Kidney glomerular epithelial cell (primary cell): ENCODE measurements at regions not wholly inside any gene's neighbourhood (a gene's known extent, or its start where the extent isn't known, plus 50 kb on each side); places are given as distances from the start of the nearest gene placed in this dataset.

ENCODE experiments used
- DNase-seq: peaks from one replicate; lab custom pipeline; 2025; lab: John Stamatoyannopoulos, UW

DNA sequence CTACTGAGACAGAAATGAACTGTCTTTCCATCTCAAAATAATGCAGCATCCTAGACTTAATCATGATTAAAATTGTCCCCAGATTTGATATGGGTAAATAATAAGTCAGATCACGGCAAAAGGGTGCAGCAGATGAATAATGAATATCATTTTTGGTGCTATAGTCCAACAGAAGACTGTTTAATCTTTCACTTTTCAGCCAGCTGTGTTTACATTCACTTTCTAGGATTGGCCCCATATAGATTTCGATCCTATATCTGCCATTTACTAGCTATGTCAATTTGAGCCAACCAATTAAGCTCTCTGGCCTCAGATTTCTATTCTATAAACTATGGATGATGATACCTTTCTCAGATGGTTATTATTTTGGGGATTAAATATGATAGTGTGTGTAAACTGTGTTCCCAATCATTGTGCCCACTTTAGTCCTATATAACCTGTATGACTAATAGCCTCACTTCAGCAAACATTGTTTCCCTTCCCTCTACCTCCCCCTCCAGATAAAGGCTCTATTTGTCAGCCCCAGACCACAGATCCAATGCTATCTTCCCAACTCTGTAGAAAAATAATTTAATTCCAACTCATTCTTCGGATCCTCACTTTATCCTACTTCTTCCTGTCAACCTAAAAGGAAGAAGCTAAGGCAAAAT lies 53.6 kb upstream of the NT5E start:
- no peak for DNase-seq

DNA sequence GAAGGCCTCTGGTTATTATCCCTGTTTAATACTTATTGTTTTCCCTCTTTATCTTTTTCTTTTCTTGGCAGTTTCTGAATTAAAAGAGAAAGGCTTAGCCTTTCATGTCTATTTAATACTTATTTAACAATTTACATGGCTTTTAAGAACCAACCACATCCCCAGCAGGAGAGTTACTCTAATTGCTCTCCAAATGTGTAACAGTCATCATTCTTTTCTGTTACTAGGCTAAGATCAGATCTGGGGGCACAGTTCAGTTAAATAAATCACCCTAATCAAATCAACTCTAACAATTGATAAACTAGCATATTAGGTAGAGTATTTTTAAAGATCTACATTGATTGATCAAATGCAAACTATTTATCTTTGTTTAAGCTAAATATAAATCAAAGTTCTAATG lies 54.1 kb upstream of the NT5E start:
- DNase-seq: no peak

DNA sequence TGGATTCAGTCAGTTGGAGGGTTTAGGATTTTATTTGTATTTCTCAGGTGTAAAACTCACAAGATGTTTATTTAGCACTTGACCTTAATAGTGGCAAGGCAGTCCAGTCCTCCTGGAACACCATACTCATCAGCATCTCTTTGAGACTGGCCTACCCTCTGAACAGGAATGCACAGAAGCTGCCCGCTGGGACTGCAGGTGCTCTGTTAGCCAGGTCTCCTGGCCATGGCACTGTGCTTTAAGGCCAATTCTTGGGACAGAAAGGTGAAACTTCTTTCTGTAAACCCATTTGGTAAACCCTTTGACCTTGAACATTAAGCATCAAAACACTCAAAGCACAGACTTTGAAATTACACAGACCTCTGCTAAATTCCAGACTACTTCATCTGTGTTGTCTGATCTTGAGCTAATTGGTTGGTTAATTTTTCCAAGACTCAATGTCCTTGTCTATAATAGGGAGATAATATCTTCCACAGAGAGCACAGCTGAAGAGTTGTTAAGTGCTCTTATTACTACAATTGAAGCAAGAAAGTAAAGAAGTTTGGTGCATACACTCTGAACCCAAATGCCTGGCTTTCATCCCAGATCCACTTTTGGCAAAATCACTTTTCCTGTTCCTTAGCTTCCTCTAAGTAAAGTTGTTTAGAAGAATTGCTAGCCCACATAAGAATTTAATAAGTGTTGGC lies 54.9 kb upstream of the NT5E start:
- no peak for DNase-seq

DNA sequence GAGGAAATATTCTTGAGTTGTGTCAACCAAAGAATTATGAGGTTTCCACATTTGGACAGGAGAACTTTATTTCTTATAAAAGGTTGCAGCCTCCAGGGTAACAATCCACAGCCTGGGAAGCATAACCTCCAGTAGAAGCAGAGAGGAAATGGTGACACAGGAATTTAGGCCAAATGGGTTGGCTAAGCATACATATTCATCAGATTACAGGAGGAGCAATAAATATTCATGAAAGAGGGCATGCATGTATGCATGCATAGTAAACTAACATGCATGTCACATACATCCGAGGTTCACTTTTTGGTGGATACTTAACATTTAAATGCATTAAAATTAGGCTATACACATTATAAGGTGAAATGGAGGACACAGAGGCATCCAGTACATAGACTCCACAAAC lies 55.7 kb upstream of the NT5E start:
- no peak for DNase-seq

DNA sequence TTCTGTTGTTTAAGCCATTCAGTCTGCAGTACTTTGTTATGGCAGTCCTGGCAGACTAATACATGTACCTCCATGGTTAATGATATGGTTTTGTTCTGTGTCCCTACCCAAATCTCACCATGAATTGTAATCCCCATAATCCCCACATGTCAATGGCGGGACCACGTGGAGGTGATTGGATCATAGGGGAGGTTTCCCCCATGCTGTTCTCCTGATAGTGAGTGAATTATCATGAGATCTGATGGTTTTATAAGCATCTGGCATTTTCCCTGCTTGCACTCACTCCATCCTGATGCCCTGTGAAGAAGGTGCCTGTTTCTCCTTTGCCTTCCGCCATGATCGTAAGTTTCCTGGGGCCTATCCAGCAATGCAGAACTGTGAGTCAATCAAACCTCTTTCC lies 57.5 kb upstream of the NT5E start:
- no peak for DNase-seq

DNA sequence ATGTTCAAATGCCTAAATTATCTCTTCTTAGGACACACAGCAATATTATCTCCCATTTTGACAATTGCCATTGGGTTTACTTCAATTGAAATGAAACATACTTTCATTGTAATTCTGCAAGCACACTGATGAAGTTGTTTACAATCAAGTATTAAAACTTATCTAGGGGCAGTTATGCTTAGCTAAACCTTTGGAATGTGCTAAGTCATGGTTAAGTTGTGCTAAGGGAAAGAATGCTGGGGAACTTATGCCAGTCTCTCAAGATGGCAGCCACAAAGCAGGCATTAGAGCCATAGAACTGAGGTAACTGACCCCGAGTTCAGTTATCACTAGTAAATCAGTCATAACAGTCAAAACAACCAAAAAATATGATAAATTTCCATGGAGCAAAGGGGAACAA lies 59.1 kb upstream of the NT5E start:
- peak; percentile 49 for DNase-seq

DNA sequence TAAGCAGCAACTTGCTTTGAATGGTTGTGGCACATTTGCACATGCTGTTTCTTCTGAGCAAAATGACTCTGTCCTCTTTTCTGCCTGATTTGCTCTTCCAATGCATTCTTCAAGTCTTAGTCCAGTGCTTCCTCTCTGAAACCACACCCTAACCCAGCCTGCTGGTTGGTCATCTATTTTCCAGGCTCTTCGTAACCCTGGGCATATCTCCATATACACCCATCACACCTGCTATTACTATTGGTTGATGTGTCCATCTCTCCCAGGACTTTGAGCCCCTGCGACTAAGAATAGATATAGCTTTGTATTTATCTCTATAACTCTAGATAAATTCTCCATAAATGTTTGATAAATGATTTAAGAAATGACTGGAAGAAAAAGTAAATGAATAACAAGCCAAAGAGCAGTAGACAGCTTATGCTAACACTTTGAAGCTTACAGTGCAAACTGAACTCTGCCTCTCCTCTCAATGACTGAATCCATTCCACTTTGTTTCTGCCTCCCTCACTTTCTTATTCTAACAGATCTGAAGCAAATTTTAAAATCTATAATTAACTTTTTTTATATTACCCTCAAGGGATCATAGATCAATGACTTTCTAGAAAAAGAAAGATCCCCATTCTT lies 59.7 kb upstream of the NT5E start:
- DNase-seq: peak; percentile 59

DNA sequence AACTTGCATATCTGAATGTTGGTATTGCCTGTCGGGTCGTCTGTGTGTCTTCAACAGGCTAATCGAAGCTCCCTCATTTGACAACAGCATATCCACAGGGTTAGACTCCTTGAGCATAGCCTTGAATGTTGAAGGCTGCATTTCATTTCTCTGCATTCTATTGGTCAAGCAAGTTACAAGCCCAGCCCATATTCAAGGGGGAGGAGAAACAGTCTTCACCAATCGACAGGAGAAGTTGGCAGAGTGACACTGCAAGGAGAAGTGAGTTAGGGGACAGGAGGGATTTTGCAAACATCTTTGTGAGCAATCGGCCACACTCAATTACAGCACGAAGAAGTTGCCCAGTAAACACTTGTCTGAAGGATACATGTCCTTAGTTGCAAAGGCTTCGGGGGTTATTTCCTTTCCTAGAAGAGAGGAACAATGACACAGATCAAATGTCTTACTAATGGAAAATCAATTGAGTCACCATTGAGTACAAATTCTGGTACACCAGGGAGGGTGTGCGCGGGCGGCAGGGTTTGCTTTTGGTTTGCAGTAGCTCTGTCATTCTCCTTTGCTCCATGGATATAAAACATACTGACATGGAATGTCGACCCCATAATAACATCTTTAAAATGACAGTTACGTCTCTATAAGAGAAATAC lies 60.6 kb upstream of the NT5E start:
- no peak for DNase-seq

DNA sequence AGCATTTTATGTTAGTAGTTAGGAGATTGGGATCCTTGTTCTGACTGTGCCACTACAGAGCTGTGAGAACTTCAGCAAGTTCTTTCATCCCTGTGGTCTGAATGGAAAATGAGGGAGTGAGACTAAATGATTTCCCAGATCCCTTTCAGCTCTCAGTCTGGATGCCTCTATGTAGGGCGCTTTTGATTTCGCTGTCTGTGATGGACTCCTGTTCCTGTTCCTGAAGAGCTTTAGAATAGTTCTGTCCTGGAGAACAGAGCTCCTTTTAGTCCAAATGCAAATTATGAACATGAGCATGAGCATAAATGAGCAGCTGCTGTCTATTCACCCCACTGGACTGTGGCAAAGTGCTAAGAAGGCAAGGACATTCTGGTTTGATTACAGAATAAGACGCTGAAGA lies 61.4 kb upstream of the NT5E start:
- DNase-seq: no peak

- no peak for DNase-seq
Observed at GRCh38 chr6:85385636-85386315, 64.1 kb upstream of the NT5E start.

- no peak for DNase-seq
Observed at GRCh38 chr6:85383042-85383441, 66.8 kb upstream of the NT5E start.

GRCh38 chr6:85382541-85382940 lies 67.3 kb upstream of the NT5E start:
- no peak for DNase-seq

DNA sequence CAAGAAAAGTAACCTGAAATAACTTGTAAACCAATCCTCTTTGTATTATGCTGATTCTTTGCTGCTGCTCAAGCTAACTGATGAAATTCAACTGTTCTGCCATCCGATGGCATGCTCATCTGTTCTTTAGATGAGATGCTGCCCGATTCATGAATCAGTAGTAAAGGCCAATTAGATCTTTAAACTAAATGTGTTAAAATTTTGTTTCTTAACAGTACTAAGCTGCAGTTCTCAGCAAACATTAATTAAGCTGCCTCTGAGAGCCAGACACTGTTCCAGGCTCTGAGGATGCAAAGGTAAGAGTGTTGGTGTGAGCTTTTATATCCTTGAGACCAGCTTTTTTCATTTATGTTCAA lies 77.0 kb upstream of the NT5E start:
- no peak for DNase-seq

- no peak for DNase-seq
Observed at GRCh38 chr6:85372188-85372914, 77.5 kb upstream of the NT5E start.

DNA sequence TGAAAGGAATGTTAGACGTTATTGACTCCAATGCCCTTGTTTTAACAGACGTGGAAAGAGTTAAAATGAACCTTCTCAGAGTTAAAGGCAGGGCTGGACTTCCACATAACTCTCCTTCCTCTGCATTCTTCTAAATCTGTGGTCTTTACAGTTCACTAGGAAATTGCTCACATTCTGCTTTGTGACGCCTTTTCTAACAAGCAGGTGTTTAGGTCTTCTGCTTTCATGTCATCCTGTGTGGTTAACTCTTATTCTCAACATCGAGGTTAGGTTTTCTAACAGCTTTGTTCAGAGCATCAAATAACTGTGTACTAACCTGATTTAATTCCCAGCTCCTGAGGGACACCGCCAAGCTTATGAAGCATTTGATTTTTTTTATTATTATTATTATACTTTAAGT lies 81.3 kb upstream of the NT5E start:
- DNase-seq: no peak

DNA sequence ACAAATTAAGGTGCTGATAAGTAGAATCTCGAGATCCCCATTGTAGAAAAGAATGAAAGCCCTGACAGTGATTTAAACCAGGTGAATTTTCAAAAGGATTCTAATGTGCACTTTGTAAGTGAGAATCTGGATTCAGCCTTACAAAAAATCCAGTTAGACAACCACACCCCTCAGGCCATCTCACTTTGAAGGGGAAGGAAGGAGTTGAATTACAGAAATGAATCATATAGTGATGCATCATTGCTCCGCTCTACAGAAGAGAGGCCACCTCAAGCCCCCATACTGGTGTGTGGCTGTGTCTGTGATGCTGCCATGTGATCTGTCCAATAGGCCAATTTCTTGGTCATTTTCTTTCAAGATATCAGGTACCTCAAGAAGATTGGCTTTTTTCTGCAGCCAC lies 85.5 kb upstream of the NT5E start:
- no peak for DNase-seq

- DNase-seq: no peak
Observed at GRCh38 chr6:85363870-85364269, 86.0 kb upstream of the NT5E start.

DNA sequence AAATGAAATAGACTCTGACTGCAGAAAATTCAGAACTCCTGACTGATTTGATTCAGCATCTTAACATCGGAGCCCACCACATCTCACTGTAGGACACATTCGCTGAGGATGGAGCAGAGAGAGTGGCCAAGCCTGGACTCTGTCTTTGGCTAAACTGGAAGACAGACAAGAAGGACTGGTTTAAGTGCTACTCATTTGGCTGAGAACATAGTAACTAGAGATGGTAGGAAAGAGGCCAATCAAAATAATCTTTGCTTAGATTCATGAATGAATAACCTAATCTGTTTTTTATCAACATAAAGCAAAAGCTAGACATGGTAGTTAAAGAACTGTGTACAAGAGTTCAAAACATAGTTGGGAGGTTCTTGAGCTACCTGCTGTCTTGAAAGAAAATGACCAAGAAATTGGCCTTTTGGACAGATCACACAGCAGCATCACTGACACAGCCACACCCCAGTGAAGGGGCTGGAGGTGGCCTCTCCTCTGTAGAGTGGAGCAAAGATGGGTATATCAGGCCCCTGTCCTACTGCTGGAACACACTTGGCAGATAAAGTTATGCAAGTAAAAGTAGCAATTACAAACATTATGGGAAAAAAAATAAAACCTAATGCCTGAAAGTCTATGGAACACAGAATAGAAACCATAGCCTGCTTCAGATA lies 87.1 kb upstream of the NT5E start:
- no peak for DNase-seq

DNA sequence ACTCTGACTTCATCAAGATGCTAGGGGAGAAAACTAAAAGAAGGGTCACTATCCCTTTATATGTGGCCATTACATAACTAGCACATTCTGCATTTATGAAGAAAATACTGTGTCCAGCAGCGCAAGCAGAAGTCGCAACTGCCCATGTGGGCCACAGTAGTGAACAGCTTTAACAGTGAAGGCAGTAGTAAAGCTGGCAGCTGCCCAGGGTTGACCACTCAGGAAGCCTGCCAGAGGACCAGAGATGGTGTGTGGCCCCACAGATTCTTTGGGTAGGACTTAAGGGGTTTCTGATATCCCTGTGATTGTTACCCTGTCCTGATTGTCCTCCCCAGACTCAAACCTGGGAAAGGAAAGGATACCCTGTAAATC lies 88.3 kb upstream of the NT5E start:
- no peak for DNase-seq

- DNase-seq: peak; percentile 66
Observed at GRCh38 chr6:85360794-85361642, 88.9 kb upstream of the NT5E start.

- no peak for DNase-seq
Observed at GRCh38 chr6:85357651-85358050, 92.2 kb upstream of the NT5E start.
